ENCODE measurements at regions not wholly inside any gene's neighbourhood (a gene's known extent, or its start where the extent isn't known, plus 50 kb on each side); places are given as distances from the start of the nearest gene placed in this dataset.

GRCh38 chr12:65673732-65674131 is 150.6 kb upstream of the HMGA2 start:
- Histone ChIP-seq H3K9me1 (replicated peaks; ENCODE audit: control insufficient read depth, extremely low read depth, insufficient read depth, low read length) (no peaks in the 10 kb centered on the region), H3K27ac (ENCODE audit: insufficient read depth, low read depth, low read length) (no peak overlapping the region), H2AFZ (ENCODE audit: low read depth, low read length) (peak overlapping the region; percentile 44), H3K27me3 (ENCODE audit: control insufficient read depth in 2 of 2, insufficient read depth in 2 of 2, low read length in 2 of 2) (no peaks in the 10 kb centered on the region), H3K79me2 (ENCODE audit: control insufficient read depth, insufficient read depth, low read length) (no peaks in the 10 kb centered on the region), H3K9ac (replicated peaks; ENCODE audit: extremely low read depth, insufficient read depth, low read length) (no peak overlapping the region), H4K20me1 (replicated peaks; ENCODE audit: control insufficient read depth, extremely low read depth, insufficient read depth, low read length) (no peaks in the 10 kb centered on the region), H3K4me3 (replicated peaks in 1 of 3; ENCODE audit: insufficient read depth in 1 of 3, low read depth in 1 of 3, low read length in 3 of 3) (no peak overlapping the region), H3K9me3 (replicated peaks; ENCODE audit: control insufficient read depth, insufficient read depth, low read length) (no peaks in the 10 kb centered on the region), H3K4me2 (ENCODE audit: insufficient read depth, low read length) (no peak overlapping the region), H3K4me1 (ENCODE audit: control insufficient read depth, extremely low read depth, insufficient read depth, low read length) (peaks cover 12% of the 10 kb centered on the region), H3K36me3 (ENCODE audit: control insufficient read depth in 2 of 2, extremely low read depth in 1 of 2, insufficient read depth in 2 of 2, low read length in 2 of 2) (no peaks in the 10 kb centered on the region)
- no TSS peak for BruUV-seq (replicated peaks)
- peak; percentile 50 for DNase-seq (ENCODE audit: low read depth, low spot score)
- FAIRE-seq = no peak
- ChIA-PET POLR2A (no interaction called here), CTCF (interaction anchor here (0.6 to 4.0 kb wide), 21 partner anchors 12 to 781 kb away, joined by 3 to 41 read pairs (median 4); no protein-coding TSS in a partner anchor)
- dilution Hi-C loops (cut with MboI; ENCODE audit: extremely low pct_ligation_motif_present, low sequenced_read_pairs) (no loop called here), intact Hi-C loops (cut with micrococcal nuclease) (loop anchor here (1.0 to 10.0 kb wide), 4 partner anchors 71 to 921 kb away; no protein-coding TSS in a partner anchor)
- TF ChIP-seq FOS (IDR thresholded peaks at IDR 0.05; ENCODE audit: borderline replicate concordance, insufficient read depth, low read length) = no peak
- TF ChIP-seq CTCF (IDR thresholded peaks at IDR 0.05; ENCODE audit: extremely low read depth in 1 of 2, insufficient read depth in 1 of 2, low read depth in 1 of 2, low read length in 2 of 2) = peak in 1 of 2 donors; percentile 2

- no TSS peak for BruUV-seq (replicated peaks)
- no peak overlapping the region for H3K4me2 ChIP-seq (ENCODE audit: insufficient read depth, low read length)
- H3K9me1 ChIP-seq (replicated peaks; ENCODE audit: control insufficient read depth, extremely low read depth, insufficient read depth, low read length) = no peaks in the 10 kb centered on the region
- FAIRE-seq (no peak), DNase-seq (ENCODE audit: low read depth, low spot score) (peak; percentile 26)
- H4K20me1 ChIP-seq (replicated peaks; ENCODE audit: control insufficient read depth, extremely low read depth, insufficient read depth, low read length) = no peaks in the 10 kb centered on the region
- H3K36me3 ChIP-seq (ENCODE audit: control insufficient read depth in 2 of 2, extremely low read depth in 1 of 2, insufficient read depth in 2 of 2, low read length in 2 of 2) = no peaks in the 10 kb centered on the region
- TF ChIP-seq POLR2A (IDR thresholded peaks at IDR 0.05; ENCODE audit: low read depth, low read length) (no peak), MAX (IDR thresholded peaks at IDR 0.05; ENCODE audit: insufficient read depth, insufficient read length) (no peak), CTCF (IDR thresholded peaks at IDR 0.05; ENCODE audit: extremely low read depth in 1 of 2, insufficient read depth in 1 of 2, low read depth in 1 of 2, low read length in 2 of 2) (no peak), POLR2AphosphoS5 (IDR thresholded peaks at IDR 0.05; ENCODE audit: insufficient read depth, low read depth, low read length) (no peak), GATA2 (IDR thresholded peaks at IDR 0.05; ENCODE audit: insufficient read depth, insufficient read length, low read depth, low read length) (no peak), JUN (IDR thresholded peaks at IDR 0.05; ENCODE audit: borderline replicate concordance, insufficient read depth, insufficient read length, low read depth) (no peak), FOS (IDR thresholded peaks at IDR 0.05; ENCODE audit: borderline replicate concordance, insufficient read depth, low read length) (no peak), MYC (IDR thresholded peaks at IDR 0.05; ENCODE audit: low read depth, low read length) (no peak), EZH2 (IDR thresholded peaks at IDR 0.05; ENCODE audit: borderline replicate concordance, low read depth, low read length, severe bottlenecking) (no peak)
- no peaks in the 10 kb centered on the region for H3K27me3 ChIP-seq (ENCODE audit: control insufficient read depth in 2 of 2, insufficient read depth in 2 of 2, low read length in 2 of 2)
- no peak overlapping the region for H3K9ac ChIP-seq (replicated peaks; ENCODE audit: extremely low read depth, insufficient read depth, low read length)
- intact Hi-C loops (cut with micrococcal nuclease) = loop anchor here (10.0 kb wide), 1 partner anchor 920 kb away; no protein-coding TSS in a partner anchor
- no peaks in the 10 kb centered on the region for H3K9me3 ChIP-seq (replicated peaks; ENCODE audit: control insufficient read depth, insufficient read depth, low read length)
- H3K79me2 ChIP-seq (ENCODE audit: control insufficient read depth, insufficient read depth, low read length) = no peaks in the 10 kb centered on the region
- peaks cover 8% of the 10 kb centered on the region for H3K4me1 ChIP-seq (ENCODE audit: control insufficient read depth, extremely low read depth, insufficient read depth, low read length)
- H2AFZ ChIP-seq (ENCODE audit: low read depth, low read length) = peak overlapping the region; percentile 38
- no peak overlapping the region for H3K4me3 ChIP-seq (replicated peaks in 1 of 3; ENCODE audit: insufficient read depth in 1 of 3, low read depth in 1 of 3, low read length in 3 of 3)
- dilution Hi-C loops (cut with MboI; ENCODE audit: extremely low pct_ligation_motif_present, low sequenced_read_pairs) = no loop called here
- no peak overlapping the region for H3K27ac ChIP-seq (ENCODE audit: insufficient read depth, low read depth, low read length)
- CTCF ChIA-PET = interaction anchor here (1.2 to 3.5 kb wide), 7 partner anchors 10 to 369 kb away, joined by 3 to 33 read pairs (median 6); no protein-coding TSS in a partner anchor
- POLR2A ChIA-PET = interaction anchor here (0.6 to 1.3 kb wide), 2 partner anchors 72 to 147 kb away, joined by 3 to 4 read pairs; no protein-coding TSS in a partner anchor
These were observed 149.1 kb upstream of the HMGA2 start for GRCh38 chr12:65675141-65675621.
